ENCODE measurements at regions not wholly inside any gene's neighbourhood (a gene's known extent, or its start where the extent isn't known, plus 50 kb on each side); places are given as distances from the start of the nearest gene placed in this dataset.

- TF ChIP-seq, protein P1, sequence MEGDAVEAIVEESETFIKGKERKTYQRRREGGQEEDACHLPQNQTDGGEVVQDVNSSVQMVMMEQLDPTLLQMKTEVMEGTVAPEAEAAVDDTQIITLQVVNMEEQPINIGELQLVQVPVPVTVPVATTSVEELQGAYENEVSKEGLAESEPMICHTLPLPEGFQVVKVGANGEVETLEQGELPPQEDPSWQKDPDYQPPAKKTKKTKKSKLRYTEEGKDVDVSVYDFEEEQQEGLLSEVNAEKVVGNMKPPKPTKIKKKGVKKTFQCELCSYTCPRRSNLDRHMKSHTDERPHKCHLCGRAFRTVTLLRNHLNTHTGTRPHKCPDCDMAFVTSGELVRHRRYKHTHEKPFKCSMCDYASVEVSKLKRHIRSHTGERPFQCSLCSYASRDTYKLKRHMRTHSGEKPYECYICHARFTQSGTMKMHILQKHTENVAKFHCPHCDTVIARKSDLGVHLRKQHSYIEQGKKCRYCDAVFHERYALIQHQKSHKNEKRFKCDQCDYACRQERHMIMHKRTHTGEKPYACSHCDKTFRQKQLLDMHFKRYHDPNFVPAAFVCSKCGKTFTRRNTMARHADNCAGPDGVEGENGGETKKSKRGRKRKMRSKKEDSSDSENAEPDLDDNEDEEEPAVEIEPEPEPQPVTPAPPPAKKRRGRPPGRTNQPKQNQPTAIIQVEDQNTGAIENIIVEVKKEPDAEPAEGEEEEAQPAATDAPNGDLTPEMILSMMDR (IDR thresholded peaks at IDR 0.05; ENCODE audit: low read depth, low read length) = no peak
- no peak for DNase-seq (ENCODE audit: extremely low read depth, low read depth)
Observed at GRCh38 chr14:22472466-22472865, 116.6 kb downstream of the DAD1 start.

GRCh38 chr14:22471545-22472121, 117.4 kb downstream of the DAD1 start:
- TF ChIP-seq, protein P1 (IDR thresholded peaks at IDR 0.05; ENCODE audit: low read depth, low read length) = peak; percentile 20
- DNase-seq (ENCODE audit: extremely low read depth, low read depth) = no peak

- TF ChIP-seq, protein P1 (IDR thresholded peaks at IDR 0.05; ENCODE audit: low read depth, low read length) = no peak
- no peak for DNase-seq (ENCODE audit: extremely low read depth, low read depth)
Observed at GRCh38 chr14:22469538-22470303, 119.3 kb downstream of the DAD1 start.

GRCh38 chr14:22468830-22469229, 120.2 kb downstream of the DAD1 start:
- TF ChIP-seq, protein P1 (IDR thresholded peaks at IDR 0.05; ENCODE audit: low read depth, low read length) = no peak
- DNase-seq (ENCODE audit: extremely low read depth, low read depth) = no peak

DNA sequence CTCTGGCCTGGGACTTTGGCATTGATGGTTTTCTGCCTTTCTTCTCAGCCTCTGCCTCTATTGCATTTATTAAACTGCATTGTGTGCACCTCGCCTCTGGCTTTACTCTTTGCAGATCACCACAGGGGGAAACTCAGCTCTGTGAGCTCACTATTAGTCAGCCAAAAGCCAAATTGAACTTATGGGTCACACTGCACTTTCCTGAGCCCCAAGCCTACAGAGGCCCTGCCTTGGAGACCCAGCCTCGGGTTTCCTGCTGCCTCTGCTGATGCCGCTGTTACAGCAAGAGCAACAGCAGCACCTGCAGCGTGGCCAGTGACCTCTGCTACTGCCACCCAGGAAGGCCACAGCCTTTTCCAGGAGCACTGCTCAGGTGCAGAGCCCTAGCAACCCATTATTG, 122.5 kb downstream of the DAD1 start:
- no peak for DNase-seq (ENCODE audit: extremely low read depth, low read depth)
- TF ChIP-seq, protein P1 (IDR thresholded peaks at IDR 0.05; ENCODE audit: low read depth, low read length) = no peak

DNA sequence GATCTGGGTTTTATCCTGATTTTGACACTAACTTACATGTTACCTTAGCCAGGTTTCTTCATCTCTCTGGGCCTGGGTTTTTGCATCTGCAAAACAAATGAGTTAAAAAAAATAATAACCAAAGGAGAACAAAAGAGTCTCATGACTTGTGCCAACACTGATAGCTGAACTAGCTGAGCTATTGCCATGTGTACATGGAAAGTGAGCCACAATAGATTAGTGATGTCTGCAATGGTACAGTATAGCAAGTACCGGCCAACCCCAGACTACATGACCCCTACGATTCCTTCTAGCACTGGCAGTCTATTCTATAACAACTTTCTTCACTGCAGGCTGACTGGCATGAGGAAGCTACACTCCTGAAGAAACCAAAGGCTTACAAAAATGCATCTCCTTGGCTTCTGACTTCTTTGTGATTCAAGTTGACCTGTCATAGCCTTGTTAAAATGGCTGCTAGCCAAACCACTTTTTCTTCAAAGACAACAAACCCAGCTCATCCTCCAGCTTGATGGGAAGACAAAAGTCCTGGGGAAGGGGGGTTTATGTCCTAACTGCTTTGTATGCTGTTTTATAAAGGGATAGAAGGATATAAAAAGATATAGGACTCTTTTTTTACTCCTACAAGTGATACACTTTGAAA, 123.7 kb downstream of the DAD1 start:
- DNase-seq (ENCODE audit: extremely low read depth, low read depth) = no peak

More for the DNA sequence above, 123.7 kb downstream of the DAD1 start:
- TF ChIP-seq, protein P1 (IDR thresholded peaks at IDR 0.05; ENCODE audit: low read depth, low read length) = no peak

Data from AG09319 (cell line).